ENCODE measurements at regions not wholly inside any gene's neighbourhood (a gene's known extent, or its start where the extent isn't known, plus 50 kb on each side); places are given as distances from the start of the nearest gene placed in this dataset.

GRCh38 chr10:117697402-117697801 lies 154.9 kb downstream of the EMX2 start:
- Histone ChIP-seq H3K4me3 (ENCODE audit: low read length) (no peak overlapping the region), H3K27ac (ENCODE audit: low read length) (no peak overlapping the region), H3K27me3 (ENCODE audit: control insufficient read depth, insufficient read depth, low read length) (no peaks in the 10 kb centered on the region), H3K4me1 (ENCODE audit: control insufficient read depth, insufficient read depth, low read length) (no peaks in the 10 kb centered on the region), H3K36me3 (ENCODE audit: control insufficient read depth, insufficient read depth, low read length) (no peaks in the 10 kb centered on the region), H3K9me3 (ENCODE audit: control insufficient read depth, insufficient read depth, low read length) (no peaks in the 10 kb centered on the region)
- H3K36me3 Mint-ChIP-seq, result no peaks in the 10 kb centered on the region
- peaks cover 9 to 12% of the 10 kb centered on the region in 2 donors for H3K27me3 Mint-ChIP-seq (ENCODE audit: low read depth in 2 of 2)
- intact Hi-C loops (cut with micrococcal nuclease), result no loop called here
- no peak overlapping the region for H3K27ac Mint-ChIP-seq
- DNase-seq (no peak), ATAC-seq (no peak)
- H3K9me3 Mint-ChIP-seq, result no peaks in the 10 kb centered on the region
- H3K4me3 Mint-ChIP-seq, result no peak overlapping the region
- no peaks in the 10 kb centered on the region for H3K4me1 Mint-ChIP-seq
- 89% methylated on average over 1 of the region's 2 CpGs for WGBS (ENCODE audit: insufficient coverage)
- no peak for TF ChIP-seq CTCF (IDR thresholded peaks at IDR 0.05)

- Mint-ChIP-seq H3K4me1 (no peaks in the 10 kb centered on the region), H3K27ac (no peak overlapping the region), H3K36me3 (no peaks in the 10 kb centered on the region), H3K4me3 (no peak overlapping the region), H3K27me3 (ENCODE audit: low read depth in 2 of 2) (peaks cover 2 to 12% of the 10 kb centered on the region in 2 donors), H3K9me3 (no peaks in the 10 kb centered on the region)
- intact Hi-C loops (cut with micrococcal nuclease), result no loop called here
- no peak overlapping the region for H3K27ac ChIP-seq (ENCODE audit: low read length)
- H3K36me3 ChIP-seq (ENCODE audit: control insufficient read depth, insufficient read depth, low read length), result no peaks in the 10 kb centered on the region
- H3K4me3 ChIP-seq (ENCODE audit: low read length), result no peak overlapping the region
- H3K9me3 ChIP-seq (ENCODE audit: control insufficient read depth, insufficient read depth, low read length), result no peaks in the 10 kb centered on the region
- H3K27me3 ChIP-seq (ENCODE audit: control insufficient read depth, insufficient read depth, low read length), result no peaks in the 10 kb centered on the region
- DNase-seq, result no peak
- H3K4me1 ChIP-seq (ENCODE audit: control insufficient read depth, insufficient read depth, low read length), result no peaks in the 10 kb centered on the region
- 100% methylated on average over 1 of the region's 2 CpGs for WGBS (ENCODE audit: insufficient coverage)
- ATAC-seq, result no peak
- no peak for TF ChIP-seq CTCF (IDR thresholded peaks at IDR 0.05)
Measured at GRCh38 chr10:117698809-117699208, 156.3 kb downstream of the EMX2 start.

GRCh38 chr10:117699436-117700075 lies 157.0 kb downstream of the EMX2 start:
- no peaks in the 10 kb centered on the region for H3K9me3 ChIP-seq (ENCODE audit: control insufficient read depth, insufficient read depth, low read length)
- intact Hi-C loops (cut with micrococcal nuclease), result no loop called here
- no peaks in the 10 kb centered on the region for H3K36me3 Mint-ChIP-seq
- H3K27ac Mint-ChIP-seq, result no peak overlapping the region
- H3K36me3 ChIP-seq (ENCODE audit: control insufficient read depth, insufficient read depth, low read length), result no peaks in the 10 kb centered on the region
- no peak overlapping the region for H3K27ac ChIP-seq (ENCODE audit: low read length)
- no peak for TF ChIP-seq CTCF (IDR thresholded peaks at IDR 0.05)
- H3K4me3 ChIP-seq (ENCODE audit: low read length), result no peak overlapping the region
- H3K27me3 Mint-ChIP-seq (ENCODE audit: low read depth in 2 of 2), result peaks cover 2 to 12% of the 10 kb centered on the region in 2 donors
- H3K4me3 Mint-ChIP-seq, result no peak overlapping the region
- WGBS (ENCODE audit: insufficient coverage), result 76% methylated on average over 7 of the region's 7 CpGs
- no peak for ATAC-seq
- no peaks in the 10 kb centered on the region for H3K9me3 Mint-ChIP-seq
- no peaks in the 10 kb centered on the region for H3K4me1 ChIP-seq (ENCODE audit: control insufficient read depth, insufficient read depth, low read length)
- H3K4me1 Mint-ChIP-seq, result no peaks in the 10 kb centered on the region
- H3K27me3 ChIP-seq (ENCODE audit: control insufficient read depth, insufficient read depth, low read length), result no peaks in the 10 kb centered on the region
- DNase-seq, result no peak

GRCh38 chr10:117710181-117710798 lies 167.7 kb downstream of the EMX2 start:
- DNase-seq, result no peak
- H3K27me3 Mint-ChIP-seq (ENCODE audit: low read depth in 2 of 2), result peaks cover 5 to 7% of the 10 kb centered on the region in 2 donors
- Histone ChIP-seq H3K27me3 (ENCODE audit: control insufficient read depth, insufficient read depth, low read length) (no peaks in the 10 kb centered on the region), H3K4me3 (ENCODE audit: low read length) (no peak overlapping the region), H3K27ac (ENCODE audit: low read length) (no peak overlapping the region), H3K9me3 (ENCODE audit: control insufficient read depth, insufficient read depth, low read length) (no peaks in the 10 kb centered on the region), H3K4me1 (ENCODE audit: control insufficient read depth, insufficient read depth, low read length) (no peaks in the 10 kb centered on the region), H3K36me3 (ENCODE audit: control insufficient read depth, insufficient read depth, low read length) (no peaks in the 10 kb centered on the region)
- H3K9me3 Mint-ChIP-seq, result peaks cover 0 to 2% of the 10 kb centered on the region in 2 donors
- H3K36me3 Mint-ChIP-seq, result no peaks in the 10 kb centered on the region
- TF ChIP-seq CTCF (IDR thresholded peaks at IDR 0.05), result no peak
- H3K4me3 Mint-ChIP-seq, result no peak overlapping the region
- WGBS (ENCODE audit: insufficient coverage), result 88% methylated on average over 8 of the region's 8 CpGs
- H3K4me1 Mint-ChIP-seq, result no peaks in the 10 kb centered on the region
- no peak overlapping the region for H3K27ac Mint-ChIP-seq
- intact Hi-C loops (cut with micrococcal nuclease), result no loop called here
- ATAC-seq, result no peak

All from natural killer cell (primary cell).